WERI-Rb-1 (cell line): ENCODE measurements at regions not wholly inside any gene's neighbourhood (a gene's known extent, or its start where the extent isn't known, plus 50 kb on each side); places are given as distances from the start of the nearest gene placed in this dataset.

Experiments used
- DNase-seq: peaks from one replicate; pipeline ENCODE4 v3.0.0-alpha.2; 2020
- H3K27ac ChIP-seq: fragments of 250-450 bp; sonication (Bioruptor Pico); 2 replicates; pipeline ENCODE4 v1.5.1; 2020; ENCODE audit warnings: mild to moderate bottlenecking, moderate library complexity
- H3K27me3 ChIP-seq: fragments of 250-450 bp; sonication (Bioruptor Pico); 2 replicates; pipeline ENCODE4 v1.5.1; 2021; ENCODE audit warnings: mild to moderate bottlenecking, low read depth, moderate library complexity; ENCODE audit not compliant: insufficient read depth, severe bottlenecking
- H3K36me3 ChIP-seq: fragments of 250-450 bp; sonication (Bioruptor Pico); 2 replicates; pipeline ENCODE4 v1.5.1; 2020; ENCODE audit warnings: mild to moderate bottlenecking, moderate library complexity
- H3K4me3 ChIP-seq: 2 replicates; pipeline ENCODE4 v1.5.1; 2011; ENCODE audit warnings: low read depth, mild to moderate bottlenecking, control low read depth, low read length
- H3K9me3 ChIP-seq: fragments of 250-450 bp; sonication (Bioruptor Pico); 2 replicates; pipeline ENCODE4 v1.5.1; 2021; ENCODE audit warnings: mild to moderate bottlenecking, moderate library complexity; ENCODE audit not compliant: severe bottlenecking
- TF ChIP-seq, protein P1 (sequence below): IDR thresholded peaks from 2 replicates; pipeline ENCODE4 v1.5.1; 2011; ENCODE audit warnings: low read depth, mild to moderate bottlenecking, control low read depth, inconsistent platforms, low read length

DNA sequence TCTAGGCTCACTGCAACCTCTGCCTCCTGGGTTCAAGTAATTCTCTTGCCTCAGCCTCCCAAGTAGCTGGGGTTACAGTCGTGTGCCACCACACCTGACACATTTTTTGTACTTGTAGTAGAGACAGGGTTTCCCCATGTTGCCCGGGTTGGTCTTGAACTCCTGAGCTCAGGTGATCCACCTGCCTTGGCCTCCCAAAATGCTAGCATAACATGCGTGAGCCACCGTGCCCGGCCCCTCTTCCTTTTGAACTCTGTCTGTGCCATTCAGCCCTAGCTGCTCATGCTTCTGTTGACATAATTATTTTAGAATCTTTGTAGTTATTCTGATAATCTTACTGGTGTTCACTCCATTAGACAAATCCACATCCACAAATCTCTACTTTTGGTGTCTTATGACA is 1231.3 kb upstream of the ADGRL3 start:
- TF ChIP-seq, protein P1, sequence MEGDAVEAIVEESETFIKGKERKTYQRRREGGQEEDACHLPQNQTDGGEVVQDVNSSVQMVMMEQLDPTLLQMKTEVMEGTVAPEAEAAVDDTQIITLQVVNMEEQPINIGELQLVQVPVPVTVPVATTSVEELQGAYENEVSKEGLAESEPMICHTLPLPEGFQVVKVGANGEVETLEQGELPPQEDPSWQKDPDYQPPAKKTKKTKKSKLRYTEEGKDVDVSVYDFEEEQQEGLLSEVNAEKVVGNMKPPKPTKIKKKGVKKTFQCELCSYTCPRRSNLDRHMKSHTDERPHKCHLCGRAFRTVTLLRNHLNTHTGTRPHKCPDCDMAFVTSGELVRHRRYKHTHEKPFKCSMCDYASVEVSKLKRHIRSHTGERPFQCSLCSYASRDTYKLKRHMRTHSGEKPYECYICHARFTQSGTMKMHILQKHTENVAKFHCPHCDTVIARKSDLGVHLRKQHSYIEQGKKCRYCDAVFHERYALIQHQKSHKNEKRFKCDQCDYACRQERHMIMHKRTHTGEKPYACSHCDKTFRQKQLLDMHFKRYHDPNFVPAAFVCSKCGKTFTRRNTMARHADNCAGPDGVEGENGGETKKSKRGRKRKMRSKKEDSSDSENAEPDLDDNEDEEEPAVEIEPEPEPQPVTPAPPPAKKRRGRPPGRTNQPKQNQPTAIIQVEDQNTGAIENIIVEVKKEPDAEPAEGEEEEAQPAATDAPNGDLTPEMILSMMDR, result no peak
- H3K27me3 ChIP-seq, result no peaks in the 10 kb centered on the region
- no peaks in the 10 kb centered on the region for H3K36me3 ChIP-seq
- DNase-seq, result no peak
- H3K27ac ChIP-seq, result no peak overlapping the region
- no peak overlapping the region for H3K4me3 ChIP-seq
- no peaks in the 10 kb centered on the region for H3K9me3 ChIP-seq

DNA sequence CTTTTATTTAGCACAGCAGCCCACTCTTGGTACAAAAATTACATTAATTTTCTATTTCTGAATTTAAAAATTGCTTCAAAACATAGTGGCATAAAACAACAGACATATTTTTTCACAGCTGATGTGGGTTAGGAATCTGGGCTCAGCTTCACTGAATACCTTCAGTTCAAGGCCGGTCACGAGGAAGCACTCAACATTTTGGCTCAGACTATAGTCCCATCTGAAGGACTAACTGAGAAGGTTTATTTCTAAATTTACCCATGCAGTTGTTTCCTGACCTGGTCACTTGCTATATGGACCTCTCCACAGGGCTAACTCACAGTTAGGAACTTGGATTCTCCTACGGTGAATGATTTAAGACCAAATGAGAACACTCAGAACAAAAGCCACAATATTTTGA is 1230.2 kb upstream of the ADGRL3 start:
- H3K27ac ChIP-seq, result no peak overlapping the region
- TF ChIP-seq, protein P1, result no peak
- H3K4me3 ChIP-seq, result no peak overlapping the region
- H3K9me3 ChIP-seq, result no peaks in the 10 kb centered on the region
- DNase-seq, result no peak
- no peaks in the 10 kb centered on the region for H3K36me3 ChIP-seq
- H3K27me3 ChIP-seq, result no peaks in the 10 kb centered on the region

DNA sequence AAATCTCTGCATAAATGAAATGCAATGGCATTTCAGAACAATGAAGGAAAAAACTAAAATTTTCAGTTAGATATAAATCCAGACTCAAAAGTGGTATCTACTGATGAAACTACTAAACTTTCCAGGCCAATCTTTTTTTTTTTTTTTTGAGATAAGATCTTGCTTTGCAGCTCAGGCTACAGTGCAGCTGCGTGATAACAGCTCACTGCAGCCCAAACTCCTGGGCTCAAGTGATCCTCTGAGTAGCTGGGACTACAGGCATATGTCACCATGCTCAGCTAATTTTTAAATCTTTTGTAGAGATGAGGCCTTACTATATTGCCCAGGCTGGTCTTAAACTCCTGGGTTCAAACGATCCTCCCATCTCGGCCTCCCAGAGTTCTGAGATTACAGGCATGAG is 1228.2 kb upstream of the ADGRL3 start:
- Histone ChIP-seq H3K4me3 (no peak overlapping the region), H3K27me3 (no peaks in the 10 kb centered on the region), H3K27ac (no peak overlapping the region), H3K36me3 (no peaks in the 10 kb centered on the region), H3K9me3 (no peaks in the 10 kb centered on the region)
- DNase-seq, result no peak
- TF ChIP-seq, protein P1, result no peak

GRCh38 chr4:59973492-59973891 is 1226.6 kb upstream of the ADGRL3 start:
- no peak overlapping the region for H3K4me3 ChIP-seq

GRCh38 chr4:59979061-59979460 is 1221.1 kb upstream of the ADGRL3 start:
- DNase-seq, result no peak
- Histone ChIP-seq H3K27ac (no peak overlapping the region), H3K9me3 (no peaks in the 10 kb centered on the region), H3K27me3 (no peaks in the 10 kb centered on the region), H3K36me3 (no peaks in the 10 kb centered on the region), H3K4me3 (no peak overlapping the region)
- TF ChIP-seq, protein P1, result no peak

More at GRCh38 chr4:59973492-59973891, 1226.6 kb upstream of the ADGRL3 start:
- no peak overlapping the region for H3K27ac ChIP-seq
- TF ChIP-seq, protein P1, result no peak
- H3K9me3 ChIP-seq, result no peaks in the 10 kb centered on the region
- no peaks in the 10 kb centered on the region for H3K27me3 ChIP-seq
- H3K36me3 ChIP-seq, result no peaks in the 10 kb centered on the region
- DNase-seq, result no peak

GRCh38 chr4:59983852-59984251 is 1216.3 kb upstream of the ADGRL3 start:
- DNase-seq, result no peak
- Histone ChIP-seq H3K4me3 (no peak overlapping the region), H3K36me3 (no peaks in the 10 kb centered on the region), H3K9me3 (no peaks in the 10 kb centered on the region), H3K27me3 (no peaks in the 10 kb centered on the region), H3K27ac (no peak overlapping the region)
- TF ChIP-seq, protein P1, result no peak
